ENCODE measurements at regions not wholly inside any gene's neighbourhood (a gene's known extent, or its start where the extent isn't known, plus 50 kb on each side); places are given as distances from the start of the nearest gene placed in this dataset.

- Histone ChIP-seq H3K27ac (ENCODE audit: low read depth, low read length) (no peak overlapping the region), H3K27me3 (ENCODE audit: insufficient read depth, low read length) (no peaks in the 10 kb centered on the region), H3K4me3 (ENCODE audit: low read length in 2 of 2) (no peak overlapping the region), H3K4me1 (ENCODE audit: insufficient read depth, low read length) (no peaks in the 10 kb centered on the region), H3K9me3 (ENCODE audit: control insufficient read depth in 1 of 2, low read length in 2 of 2) (no peaks in the 10 kb centered on the region), H3K36me3 (ENCODE audit: insufficient read depth, low read length) (no peaks in the 10 kb centered on the region)
- intact Hi-C loops (cut with micrococcal nuclease), result no loop called here
- ChIA-PET CTCF (ENCODE audit: partially characterized antibody) (no interaction called here), POLR2A (ENCODE audit: partially characterized antibody) (no interaction called here)
- peaks cover 0 to 14% (median 3%) of the 10 kb centered on the region in 8 donors for H3K9me3 Mint-ChIP-seq
- no peak overlapping the region for H3K4me3 Mint-ChIP-seq
- H3K4me1 Mint-ChIP-seq, result no peaks in the 10 kb centered on the region
- H3K27ac Mint-ChIP-seq, result no peak overlapping the region
- no peaks in the 10 kb centered on the region for H3K36me3 Mint-ChIP-seq
- DNase-seq, result no peak
- no peaks in the 10 kb centered on the region for H3K27me3 Mint-ChIP-seq
Measured at GRCh38 chr4:96227515-96227914, 387.6 kb downstream of the PDHA2 start.

GRCh38 chr4:96228463-96228862 lies 388.6 kb downstream of the PDHA2 start:
- Histone ChIP-seq H3K4me1 (ENCODE audit: insufficient read depth, low read length) (no peaks in the 10 kb centered on the region), H3K27me3 (ENCODE audit: insufficient read depth, low read length) (no peaks in the 10 kb centered on the region), H3K9me3 (ENCODE audit: control insufficient read depth in 1 of 2, low read length in 2 of 2) (no peaks in the 10 kb centered on the region), H3K4me3 (ENCODE audit: low read length in 2 of 2) (no peak overlapping the region), H3K27ac (ENCODE audit: low read depth, low read length) (no peak overlapping the region), H3K36me3 (ENCODE audit: insufficient read depth, low read length) (no peaks in the 10 kb centered on the region)
- Mint-ChIP-seq H3K4me3 (no peak overlapping the region), H3K4me1 (no peaks in the 10 kb centered on the region), H3K9me3 (peaks cover 0 to 14% (median 4%) of the 10 kb centered on the region in 8 donors), H3K36me3 (no peaks in the 10 kb centered on the region), H3K27me3 (no peaks in the 10 kb centered on the region), H3K27ac (no peak overlapping the region)
- DNase-seq, result no peak
- CTCF ChIA-PET (ENCODE audit: partially characterized antibody), result no interaction called here
- POLR2A ChIA-PET (ENCODE audit: partially characterized antibody), result no interaction called here
- intact Hi-C loops (cut with micrococcal nuclease), result no loop called here

GRCh38 chr4:96240041-96240440 lies 400.1 kb downstream of the PDHA2 start:
- no peak for DNase-seq
- intact Hi-C loops (cut with micrococcal nuclease), result no loop called here
- Mint-ChIP-seq H3K9me3 (peaks cover 0 to 23% (median 6%) of the 10 kb centered on the region in 8 donors), H3K4me1 (no peaks in the 10 kb centered on the region), H3K36me3 (no peaks in the 10 kb centered on the region), H3K4me3 (no peak overlapping the region), H3K27ac (no peak overlapping the region), H3K27me3 (no peaks in the 10 kb centered on the region)
- POLR2A ChIA-PET (ENCODE audit: partially characterized antibody), result no interaction called here
- CTCF ChIA-PET (ENCODE audit: partially characterized antibody), result no interaction called here
- Histone ChIP-seq H3K36me3 (ENCODE audit: insufficient read depth, low read length) (no peaks in the 10 kb centered on the region), H3K4me1 (ENCODE audit: insufficient read depth, low read length) (no peaks in the 10 kb centered on the region), H3K27me3 (ENCODE audit: insufficient read depth, low read length) (no peaks in the 10 kb centered on the region), H3K27ac (ENCODE audit: low read depth, low read length) (no peak overlapping the region), H3K4me3 (ENCODE audit: low read length in 2 of 2) (no peak overlapping the region), H3K9me3 (ENCODE audit: control insufficient read depth in 1 of 2, low read length in 2 of 2) (no peaks in the 10 kb centered on the region)

GRCh38 chr4:96241819-96242218 lies 401.9 kb downstream of the PDHA2 start:
- H3K4me1 Mint-ChIP-seq, result no peaks in the 10 kb centered on the region
- no peak overlapping the region for H3K27ac Mint-ChIP-seq
- Histone ChIP-seq H3K4me1 (ENCODE audit: insufficient read depth, low read length) (no peaks in the 10 kb centered on the region), H3K4me3 (ENCODE audit: low read length in 2 of 2) (no peak overlapping the region), H3K36me3 (ENCODE audit: insufficient read depth, low read length) (no peaks in the 10 kb centered on the region), H3K27ac (ENCODE audit: low read depth, low read length) (no peak overlapping the region), H3K9me3 (ENCODE audit: control insufficient read depth in 1 of 2, low read length in 2 of 2) (no peaks in the 10 kb centered on the region), H3K27me3 (ENCODE audit: insufficient read depth, low read length) (no peaks in the 10 kb centered on the region)
- no peak overlapping the region for H3K4me3 Mint-ChIP-seq
- POLR2A ChIA-PET (ENCODE audit: partially characterized antibody), result no interaction called here
- DNase-seq, result no peak
- H3K9me3 Mint-ChIP-seq, result peaks cover 0 to 11% (median 3%) of the 10 kb centered on the region in 8 donors
- CTCF ChIA-PET (ENCODE audit: partially characterized antibody), result no interaction called here
- intact Hi-C loops (cut with micrococcal nuclease), result no loop called here
- H3K36me3 Mint-ChIP-seq, result no peaks in the 10 kb centered on the region
- no peaks in the 10 kb centered on the region for H3K27me3 Mint-ChIP-seq

- DNase-seq, result no peak
- intact Hi-C loops (cut with micrococcal nuclease), result no loop called here
- Histone ChIP-seq H3K9me3 (ENCODE audit: control insufficient read depth in 1 of 2, low read length in 2 of 2) (no peaks in the 10 kb centered on the region), H3K27me3 (ENCODE audit: insufficient read depth, low read length) (no peaks in the 10 kb centered on the region), H3K36me3 (ENCODE audit: insufficient read depth, low read length) (no peaks in the 10 kb centered on the region), H3K4me3 (ENCODE audit: low read length in 2 of 2) (no peak overlapping the region), H3K27ac (ENCODE audit: low read depth, low read length) (no peak overlapping the region), H3K4me1 (ENCODE audit: insufficient read depth, low read length) (no peaks in the 10 kb centered on the region)
- CTCF ChIA-PET (ENCODE audit: partially characterized antibody), result no interaction called here
- no peaks in the 10 kb centered on the region for H3K27me3 Mint-ChIP-seq
- no peaks in the 10 kb centered on the region for H3K36me3 Mint-ChIP-seq
- H3K27ac Mint-ChIP-seq, result no peak overlapping the region
- H3K9me3 Mint-ChIP-seq, result peaks cover 0 to 7% (median 0%) of the 10 kb centered on the region in 8 donors
- H3K4me3 Mint-ChIP-seq, result no peak overlapping the region
- POLR2A ChIA-PET (ENCODE audit: partially characterized antibody), result no interaction called here
- H3K4me1 Mint-ChIP-seq, result no peaks in the 10 kb centered on the region
Measured at GRCh38 chr4:96247096-96247495, 407.2 kb downstream of the PDHA2 start.

GRCh38 chr4:96248225-96248624 lies 408.3 kb downstream of the PDHA2 start:
- H3K4me3 Mint-ChIP-seq, result no peak overlapping the region
- no peaks in the 10 kb centered on the region for H3K36me3 ChIP-seq (ENCODE audit: insufficient read depth, low read length)
- intact Hi-C loops (cut with micrococcal nuclease), result no loop called here
- no peaks in the 10 kb centered on the region for H3K27me3 Mint-ChIP-seq
- no peaks in the 10 kb centered on the region for H3K4me1 ChIP-seq (ENCODE audit: insufficient read depth, low read length)
- POLR2A ChIA-PET (ENCODE audit: partially characterized antibody), result no interaction called here
- H3K9me3 ChIP-seq (ENCODE audit: control insufficient read depth in 1 of 2, low read length in 2 of 2), result no peaks in the 10 kb centered on the region
- H3K36me3 Mint-ChIP-seq, result no peaks in the 10 kb centered on the region
- CTCF ChIA-PET (ENCODE audit: partially characterized antibody), result no interaction called here
- H3K9me3 Mint-ChIP-seq, result peaks cover 0 to 6% (median 0%) of the 10 kb centered on the region in 8 donors
- H3K4me3 ChIP-seq (ENCODE audit: low read length in 2 of 2), result no peak overlapping the region
- H3K27ac ChIP-seq (ENCODE audit: low read depth, low read length), result no peak overlapping the region
- H3K4me1 Mint-ChIP-seq, result no peaks in the 10 kb centered on the region
- no peak for DNase-seq
- no peaks in the 10 kb centered on the region for H3K27me3 ChIP-seq (ENCODE audit: insufficient read depth, low read length)
- no peak overlapping the region for H3K27ac Mint-ChIP-seq

- H3K36me3 Mint-ChIP-seq, result no peaks in the 10 kb centered on the region
- no peaks in the 10 kb centered on the region for H3K4me1 Mint-ChIP-seq
- POLR2A ChIA-PET (ENCODE audit: partially characterized antibody), result no interaction called here
- Histone ChIP-seq H3K9me3 (ENCODE audit: control insufficient read depth in 1 of 2, low read length in 2 of 2) (peaks cover 0 to 3% of the 10 kb centered on the region in 2 donors), H3K36me3 (ENCODE audit: insufficient read depth, low read length) (no peaks in the 10 kb centered on the region), H3K4me1 (ENCODE audit: insufficient read depth, low read length) (no peaks in the 10 kb centered on the region), H3K27ac (ENCODE audit: low read depth, low read length) (no peak overlapping the region), H3K4me3 (ENCODE audit: low read length in 2 of 2) (no peak overlapping the region), H3K27me3 (ENCODE audit: insufficient read depth, low read length) (no peaks in the 10 kb centered on the region)
- intact Hi-C loops (cut with micrococcal nuclease), result no loop called here
- peaks cover 0 to 5% (median under 1%) of the 10 kb centered on the region in 8 donors for H3K9me3 Mint-ChIP-seq
- no peak for DNase-seq
- H3K27me3 Mint-ChIP-seq, result no peaks in the 10 kb centered on the region
- no peak overlapping the region for H3K4me3 Mint-ChIP-seq
- CTCF ChIA-PET (ENCODE audit: partially characterized antibody), result no interaction called here
- H3K27ac Mint-ChIP-seq, result no peak overlapping the region
Measured at GRCh38 chr4:96260064-96260682, 420.3 kb downstream of the PDHA2 start.

- peaks cover 0 to 3% of the 10 kb centered on the region in 2 donors for H3K9me3 ChIP-seq (ENCODE audit: control insufficient read depth in 1 of 2, low read length in 2 of 2)
- Mint-ChIP-seq H3K36me3 (no peaks in the 10 kb centered on the region), H3K27ac (no peak overlapping the region), H3K4me3 (no peak overlapping the region), H3K4me1 (no peaks in the 10 kb centered on the region), H3K9me3 (peaks cover 0 to 4% (median 0%) of the 10 kb centered on the region in 8 donors), H3K27me3 (no peaks in the 10 kb centered on the region)
- H3K4me1 ChIP-seq (ENCODE audit: insufficient read depth, low read length), result no peaks in the 10 kb centered on the region
- H3K36me3 ChIP-seq (ENCODE audit: insufficient read depth, low read length), result no peaks in the 10 kb centered on the region
- ChIA-PET CTCF (ENCODE audit: partially characterized antibody) (no interaction called here), POLR2A (ENCODE audit: partially characterized antibody) (no interaction called here)
- no peak for DNase-seq
- H3K27ac ChIP-seq (ENCODE audit: low read depth, low read length), result no peak overlapping the region
- intact Hi-C loops (cut with micrococcal nuclease), result no loop called here
- no peak overlapping the region for H3K4me3 ChIP-seq (ENCODE audit: low read length in 2 of 2)
- H3K27me3 ChIP-seq (ENCODE audit: insufficient read depth, low read length), result no peaks in the 10 kb centered on the region
Measured at GRCh38 chr4:96262057-96262456, 422.2 kb downstream of the PDHA2 start.

All from CD4-positive, alpha-beta memory T cell (primary cell).